GM12878 (cell line): ENCODE measurements at regions not wholly inside any gene's neighbourhood (a gene's known extent, or its start where the extent isn't known, plus 50 kb on each side); places are given as distances from the start of the nearest gene placed in this dataset.

ENCODE experiments used
- EP300 ChIP-seq, 2 experiments: fragments of 150-350 bp in 1 of 2; IDR thresholded peaks; 2 replicates each; pipeline ENCODE4 v1.6.1; 2011 to 2012; ENCODE audit warnings: low read depth in 2 of 2, low read length in 2 of 2, borderline replicate concordance in 1 of 2, improper control_type of control experiment in 1 of 2, inconsistent platforms in 1 of 2; ENCODE audit not compliant: control insufficient read depth in 1 of 2
- GABPA ChIP-seq: IDR thresholded peaks from 2 replicates; pipeline ENCODE4 v1.6.1; 2014; ENCODE audit warnings: antibody characterized with exemption, low read depth, mild to moderate bottlenecking, inconsistent platforms
- MAX ChIP-seq: IDR thresholded peaks from 2 replicates; pipeline ENCODE4 v1.6.1; 2012; ENCODE audit warnings: low read depth, low read length, improper control_type of control experiment
- POLR2A ChIP-seq: IDR thresholded peaks from 2 replicates; pipeline ENCODE4 v1.6.1; 2011; ENCODE audit warnings: low read depth, mild to moderate bottlenecking, low read length
- STAT3 ChIP-seq: IDR thresholded peaks from 2 replicates; pipeline ENCODE4 v1.6.1; 2011; ENCODE audit warnings: low read depth, low read length, improper control_type of control experiment
- TAF1 ChIP-seq: IDR thresholded peaks from 2 replicates; pipeline ENCODE4 v1.6.1; 2011; ENCODE audit warnings: mild to moderate bottlenecking, low read depth, low read length, borderline replicate concordance
- ZNF274 ChIP-seq: IDR thresholded peaks from one replicate; pipeline ENCODE4 v1.8.0; 2011; ENCODE audit not compliant: insufficient read length, insufficient read depth
- TF ChIP-seq, protein P1 (sequence below), 3 experiments: IDR thresholded peaks in 2 of 3; conservative IDR thresholded peaks in 1 of 3; 2 replicates each; pipeline ENCODE4 v1.5.1; 2011; ENCODE audit warnings: low read depth in 3 of 3, low read length in 3 of 3, mild to moderate bottlenecking in 3 of 3, control low read depth in 2 of 3, moderate library complexity in 2 of 3, inconsistent platforms in 1 of 3, mixed read lengths in 1 of 3; ENCODE audit not compliant: control insufficient read depth in 2 of 3, insufficient read depth in 1 of 3; ENCODE audit errors: extremely low read depth in 1 of 3
- TF ChIP-seq, protein P2 (sequence below): IDR thresholded peaks from 2 replicates; pipeline ENCODE4 v1.6.1; 2012; ENCODE audit warnings: low read length, inconsistent platforms
- TF ChIP-seq, protein P3 (sequence below): fragments of 450-650 bp; IDR thresholded peaks from 2 replicates; pipeline ENCODE4 v1.6.1; 2014; ENCODE audit warnings: mild to moderate bottlenecking

DNA sequence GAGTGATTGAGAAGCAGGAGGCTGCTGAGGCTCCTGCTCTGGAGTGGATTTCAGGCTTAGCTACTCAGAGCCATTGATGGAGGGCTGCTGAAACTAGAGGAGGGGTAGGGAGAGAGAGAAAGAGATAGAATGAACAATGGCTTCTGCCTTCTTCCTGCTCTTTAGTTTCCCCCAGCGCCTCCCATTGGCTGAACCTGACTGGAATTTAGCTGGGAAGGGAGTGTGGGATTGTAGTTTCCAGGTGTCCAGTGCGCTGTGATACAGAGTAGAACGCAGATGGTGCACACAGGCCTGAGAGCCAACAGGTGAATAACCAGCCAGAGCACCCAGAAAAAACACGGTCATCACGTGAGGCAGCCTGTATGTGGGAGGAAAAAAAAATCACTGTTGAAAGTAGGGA, 140.1 kb downstream of the IL20RB start:
- no peak for TF ChIP-seq POLR2A
- TF ChIP-seq, protein P1, sequence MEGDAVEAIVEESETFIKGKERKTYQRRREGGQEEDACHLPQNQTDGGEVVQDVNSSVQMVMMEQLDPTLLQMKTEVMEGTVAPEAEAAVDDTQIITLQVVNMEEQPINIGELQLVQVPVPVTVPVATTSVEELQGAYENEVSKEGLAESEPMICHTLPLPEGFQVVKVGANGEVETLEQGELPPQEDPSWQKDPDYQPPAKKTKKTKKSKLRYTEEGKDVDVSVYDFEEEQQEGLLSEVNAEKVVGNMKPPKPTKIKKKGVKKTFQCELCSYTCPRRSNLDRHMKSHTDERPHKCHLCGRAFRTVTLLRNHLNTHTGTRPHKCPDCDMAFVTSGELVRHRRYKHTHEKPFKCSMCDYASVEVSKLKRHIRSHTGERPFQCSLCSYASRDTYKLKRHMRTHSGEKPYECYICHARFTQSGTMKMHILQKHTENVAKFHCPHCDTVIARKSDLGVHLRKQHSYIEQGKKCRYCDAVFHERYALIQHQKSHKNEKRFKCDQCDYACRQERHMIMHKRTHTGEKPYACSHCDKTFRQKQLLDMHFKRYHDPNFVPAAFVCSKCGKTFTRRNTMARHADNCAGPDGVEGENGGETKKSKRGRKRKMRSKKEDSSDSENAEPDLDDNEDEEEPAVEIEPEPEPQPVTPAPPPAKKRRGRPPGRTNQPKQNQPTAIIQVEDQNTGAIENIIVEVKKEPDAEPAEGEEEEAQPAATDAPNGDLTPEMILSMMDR (IDR thresholded peaks at IDR 0.05 in 2 of 3, conservative IDR thresholded peaks at IDR 0.05 in 1 of 3; ENCODE audit: control insufficient read depth in 2 of 3, extremely low read depth in 1 of 3, insufficient read depth in 1 of 3, low read depth in 3 of 3, low read length in 3 of 3), result no peak
- no peak for TF ChIP-seq EP300 (IDR thresholded peaks at IDR 0.05; ENCODE audit: borderline replicate concordance in 1 of 2, control insufficient read depth in 1 of 2, low read depth in 2 of 2, low read length in 2 of 2)
- no peak for TF ChIP-seq GABPA
- TF ChIP-seq, protein P2, sequence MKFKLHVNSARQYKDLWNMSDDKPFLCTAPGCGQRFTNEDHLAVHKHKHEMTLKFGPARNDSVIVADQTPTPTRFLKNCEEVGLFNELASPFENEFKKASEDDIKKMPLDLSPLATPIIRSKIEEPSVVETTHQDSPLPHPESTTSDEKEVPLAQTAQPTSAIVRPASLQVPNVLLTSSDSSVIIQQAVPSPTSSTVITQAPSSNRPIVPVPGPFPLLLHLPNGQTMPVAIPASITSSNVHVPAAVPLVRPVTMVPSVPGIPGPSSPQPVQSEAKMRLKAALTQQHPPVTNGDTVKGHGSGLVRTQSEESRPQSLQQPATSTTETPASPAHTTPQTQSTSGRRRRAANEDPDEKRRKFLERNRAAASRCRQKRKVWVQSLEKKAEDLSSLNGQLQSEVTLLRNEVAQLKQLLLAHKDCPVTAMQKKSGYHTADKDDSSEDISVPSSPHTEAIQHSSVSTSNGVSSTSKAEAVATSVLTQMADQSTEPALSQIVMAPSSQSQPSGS, result no peak
- TF ChIP-seq, protein P3, sequence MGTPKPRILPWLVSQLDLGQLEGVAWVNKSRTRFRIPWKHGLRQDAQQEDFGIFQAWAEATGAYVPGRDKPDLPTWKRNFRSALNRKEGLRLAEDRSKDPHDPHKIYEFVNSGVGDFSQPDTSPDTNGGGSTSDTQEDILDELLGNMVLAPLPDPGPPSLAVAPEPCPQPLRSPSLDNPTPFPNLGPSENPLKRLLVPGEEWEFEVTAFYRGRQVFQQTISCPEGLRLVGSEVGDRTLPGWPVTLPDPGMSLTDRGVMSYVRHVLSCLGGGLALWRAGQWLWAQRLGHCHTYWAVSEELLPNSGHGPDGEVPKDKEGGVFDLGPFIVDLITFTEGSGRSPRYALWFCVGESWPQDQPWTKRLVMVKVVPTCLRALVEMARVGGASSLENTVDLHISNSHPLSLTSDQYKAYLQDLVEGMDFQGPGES, result no peak
- no peak for TF ChIP-seq TAF1
- no peak for TF ChIP-seq ZNF274
- no peak for TF ChIP-seq MAX
- no peak for TF ChIP-seq STAT3
